ENCODE measurements at regions not wholly inside any gene's neighbourhood (a gene's known extent, or its start where the extent isn't known, plus 50 kb on each side); places are given as distances from the start of the nearest gene placed in this dataset.

DNA sequence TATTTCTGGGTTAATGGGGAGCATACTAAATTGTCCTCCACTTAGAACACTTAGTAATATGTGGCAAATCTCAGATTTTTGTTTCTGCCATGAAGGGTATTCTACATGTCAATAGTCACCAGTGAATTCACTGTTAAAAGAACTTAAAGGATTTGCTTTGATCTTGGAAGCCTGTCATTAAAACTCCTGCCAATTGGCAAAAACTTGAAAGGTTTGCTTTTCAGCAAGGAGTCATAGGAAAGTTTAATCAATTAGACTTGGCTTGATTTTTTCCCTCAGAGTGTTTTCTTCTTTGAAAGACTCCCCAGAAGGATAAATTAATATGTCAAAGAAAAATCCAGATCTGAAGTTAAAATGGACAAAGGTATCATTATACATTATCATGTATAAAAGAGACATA is 671.9 kb upstream of the PKDCC start:
- Mint-ChIP-seq H3K4me3 (ENCODE audit: unreplicated experiment) (no peak overlapping the region), H3K27me3 (ENCODE audit: insufficient read depth, unreplicated experiment) (peaks cover 2% of the 10 kb centered on the region), H3K36me3 (ENCODE audit: insufficient read depth, unreplicated experiment) (peaks cover 5% of the 10 kb centered on the region), H3K27ac (ENCODE audit: unreplicated experiment) (no peak overlapping the region), H3K4me1 (ENCODE audit: low read depth, unreplicated experiment) (peaks cover 16% of the 10 kb centered on the region), H3K9me3 (ENCODE audit: unreplicated experiment) (peaks cover 10% of the 10 kb centered on the region)
- CTCF ChIA-PET: no interaction called here
- BruUV-seq (replicated peaks): no TSS peak
- no peak overlapping the region for H3K4me3 ChIP-seq (ENCODE audit: low read depth, low read length)
- POLR2A ChIA-PET: no interaction called here
- no peak for TF ChIP-seq CTCF (IDR thresholded peaks at IDR 0.05; ENCODE audit: insufficient read depth in 1 of 2, low read depth in 1 of 2, low read length in 1 of 2, severe bottlenecking in 1 of 2, unreplicated experiment in 1 of 2)
- DNase-seq: no peak
- intact Hi-C loops (cut with micrococcal nuclease; ENCODE audit: unreplicated experiment): no loop called here
- no peaks in the 10 kb centered on the region; the same call in 1 of the 2 replicates for H3K9me3 ChIP-seq
- no peaks in the 10 kb centered on the region for H3K36me3 ChIP-seq (ENCODE audit: control insufficient read depth, insufficient read depth, low read length)
- no peaks in the 10 kb centered on the region for H3K4me1 ChIP-seq
- no peaks in the 10 kb centered on the region for H3K27me3 ChIP-seq (replicated peaks; ENCODE audit: control insufficient read depth, insufficient read depth, low read length)

- CTCF ChIA-PET: no interaction called here
- Mint-ChIP-seq H3K4me3 (ENCODE audit: unreplicated experiment) (peak overlapping the region; percentile 2), H3K27ac (ENCODE audit: unreplicated experiment) (no peak overlapping the region), H3K9me3 (ENCODE audit: unreplicated experiment) (peaks cover 10% of the 10 kb centered on the region), H3K27me3 (ENCODE audit: insufficient read depth, unreplicated experiment) (peaks cover 2% of the 10 kb centered on the region), H3K4me1 (ENCODE audit: low read depth, unreplicated experiment) (peaks cover 16% of the 10 kb centered on the region), H3K36me3 (ENCODE audit: insufficient read depth, unreplicated experiment) (peaks cover under 1% of the 10 kb centered on the region)
- Histone ChIP-seq H3K36me3 (ENCODE audit: control insufficient read depth, insufficient read depth, low read length) (no peaks in the 10 kb centered on the region), H3K4me3 (ENCODE audit: low read depth, low read length) (no peak overlapping the region), H3K4me1 (no peaks in the 10 kb centered on the region), H3K9me3 (no peaks in the 10 kb centered on the region), H3K27me3 (replicated peaks; ENCODE audit: control insufficient read depth, insufficient read depth, low read length) (no peaks in the 10 kb centered on the region)
- intact Hi-C loops (cut with micrococcal nuclease; ENCODE audit: unreplicated experiment): no loop called here
- POLR2A ChIA-PET: no interaction called here
- BruUV-seq (replicated peaks): no TSS peak
- DNase-seq: peak; percentile 5 to 48
- no peak for TF ChIP-seq CTCF (IDR thresholded peaks at IDR 0.05; ENCODE audit: insufficient read depth in 1 of 2, low read depth in 1 of 2, low read length in 1 of 2, severe bottlenecking in 1 of 2, unreplicated experiment in 1 of 2)
Measured at GRCh38 chr2:41377837-41378236, 670.0 kb upstream of the PKDCC start.

DNA sequence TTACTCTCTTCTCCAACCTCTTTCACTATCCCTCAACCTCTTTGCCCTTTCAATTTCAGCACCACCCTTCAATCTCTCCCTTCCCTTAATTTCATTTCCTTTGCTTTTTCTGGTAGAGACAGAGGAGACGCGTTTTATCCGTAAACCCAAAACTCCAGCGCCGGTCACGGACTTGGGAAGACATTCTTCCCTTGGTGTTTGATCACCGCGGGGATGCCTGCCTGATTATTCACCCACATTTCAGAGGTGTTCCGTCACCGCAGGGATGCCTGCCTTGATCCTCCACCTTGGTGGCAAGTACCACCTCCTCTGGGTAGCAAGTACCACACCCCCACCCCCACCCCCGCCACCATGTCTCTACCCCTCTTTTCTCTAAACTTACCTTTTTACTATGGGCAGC is 669.4 kb upstream of the PKDCC start:
- H3K9me3 ChIP-seq: no peaks in the 10 kb centered on the region
- H3K4me1 Mint-ChIP-seq (ENCODE audit: low read depth, unreplicated experiment): peaks cover 16% of the 10 kb centered on the region
- no peaks in the 10 kb centered on the region for H3K4me1 ChIP-seq
- CTCF ChIA-PET: no interaction called here
- peaks cover 10% of the 10 kb centered on the region for H3K9me3 Mint-ChIP-seq (ENCODE audit: unreplicated experiment)
- TF ChIP-seq CTCF (IDR thresholded peaks at IDR 0.05; ENCODE audit: insufficient read depth in 1 of 2, low read depth in 1 of 2, low read length in 1 of 2, severe bottlenecking in 1 of 2, unreplicated experiment in 1 of 2): no peak
- H3K36me3 ChIP-seq (ENCODE audit: control insufficient read depth, insufficient read depth, low read length): no peaks in the 10 kb centered on the region
- peaks cover 2% of the 10 kb centered on the region for H3K27me3 Mint-ChIP-seq (ENCODE audit: insufficient read depth, unreplicated experiment)
- intact Hi-C loops (cut with micrococcal nuclease; ENCODE audit: unreplicated experiment): no loop called here
- DNase-seq: no peak
- H3K27ac Mint-ChIP-seq (ENCODE audit: unreplicated experiment): no peak overlapping the region
- POLR2A ChIA-PET: no interaction called here
- H3K27me3 ChIP-seq (replicated peaks; ENCODE audit: control insufficient read depth, insufficient read depth, low read length): no peaks in the 10 kb centered on the region
- H3K36me3 Mint-ChIP-seq (ENCODE audit: insufficient read depth, unreplicated experiment): no peaks in the 10 kb centered on the region
- H3K4me3 Mint-ChIP-seq (ENCODE audit: unreplicated experiment): peak overlapping the region; percentile 2
- no TSS peak for BruUV-seq (replicated peaks)
- no peak overlapping the region for H3K4me3 ChIP-seq (ENCODE audit: low read depth, low read length)
